Neural cell (in vitro differentiated cells): ENCODE measurements at regions not wholly inside any gene's neighbourhood (a gene's known extent, or its start where the extent isn't known, plus 50 kb on each side); places are given as distances from the start of the nearest gene placed in this dataset.

Source experiments
- CTCF ChIP-seq: fragments of 450-650 bp; IDR thresholded peaks from 2 replicates; pipeline ENCODE4 v1.5.1; 2014; ENCODE audit warnings: antibody characterized with exemption, mild to moderate bottlenecking, moderate library complexity; ENCODE audit not compliant: poor library complexity, severe bottlenecking
- REST ChIP-seq: IDR thresholded peaks from 2 replicates; pipeline ENCODE4 v1.6.1; 2012; ENCODE audit warnings: borderline replicate concordance

GRCh38 chr1:71231751-71232150, 150.9 kb upstream of the ZRANB2 start:
- TF ChIP-seq REST (no peak), CTCF (no peak)
